Muscle of arm (tissue), 1 donor: ENCODE measurements at regions not wholly inside any gene's neighbourhood (a gene's known extent, or its start where the extent isn't known, plus 50 kb on each side); places are given as distances from the start of the nearest gene placed in this dataset.

Experiments
- DNase-seq: peaks from one replicate; pipeline ENCODE4 v3.0.0-alpha.2; 2013

DNA sequence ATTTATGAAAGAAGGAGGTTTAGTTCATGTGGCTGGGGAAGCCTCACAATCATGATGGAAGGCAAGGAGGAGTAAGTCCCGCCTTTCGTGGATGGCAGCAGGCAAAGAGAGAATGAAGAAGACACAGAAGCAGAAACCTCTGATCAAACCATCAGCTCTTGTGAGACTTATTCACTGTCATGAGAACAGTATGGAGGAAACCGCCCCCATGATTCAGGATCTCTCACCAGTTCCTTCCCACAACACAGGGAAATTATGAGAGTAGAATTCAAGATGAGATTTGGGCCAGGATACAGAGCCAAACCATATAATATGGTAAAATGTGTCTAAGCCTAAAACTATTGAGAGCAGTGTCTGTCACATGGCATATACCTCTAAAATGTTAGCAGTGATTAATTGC lies 503.8 kb upstream of the CCDC179 start:
- no peak for DNase-seq

DNA sequence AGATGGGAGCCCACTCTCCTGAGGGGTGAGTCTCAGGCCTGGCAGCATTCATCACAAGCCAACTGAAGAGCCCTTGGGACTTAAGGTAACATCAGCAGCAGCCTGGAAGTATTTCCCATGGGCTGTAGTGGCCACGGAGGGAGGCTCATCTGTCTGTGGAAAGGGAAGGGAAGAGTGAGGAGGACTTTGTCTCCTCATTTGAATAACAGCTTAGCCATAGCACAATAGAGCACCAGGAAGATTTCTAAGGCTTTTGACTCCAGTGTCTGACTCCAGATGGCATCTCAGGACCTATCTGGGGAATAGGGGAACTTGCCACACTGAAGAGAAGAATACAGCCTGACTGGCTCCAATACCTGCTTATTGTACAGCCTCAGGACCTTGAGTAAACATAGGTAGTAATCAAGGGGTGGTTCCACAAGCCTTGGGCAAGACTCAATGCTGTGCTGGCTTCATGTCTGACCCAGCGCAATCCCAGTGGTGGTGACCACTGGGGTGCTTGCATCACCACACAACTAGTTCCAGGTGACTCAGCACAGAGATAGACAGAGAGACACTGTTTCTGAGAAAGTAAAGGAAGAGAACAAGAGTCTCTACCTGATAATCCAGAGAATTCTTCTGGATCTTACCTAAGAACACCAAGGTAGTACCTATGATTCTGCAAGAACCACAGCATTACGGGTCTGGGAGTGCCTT lies 510.5 kb upstream of the CCDC179 start:
- no peak for DNase-seq

- DNase-seq: no peak
Observed at GRCh38 chr11:23377909-23378308, 517.6 kb upstream of the CCDC179 start.

GRCh38 chr11:23391031-23391430 lies 530.8 kb upstream of the CCDC179 start:
- no peak for DNase-seq

- no peak for DNase-seq
Observed at GRCh38 chr11:23398052-23398451, 537.8 kb upstream of the CCDC179 start.

DNA sequence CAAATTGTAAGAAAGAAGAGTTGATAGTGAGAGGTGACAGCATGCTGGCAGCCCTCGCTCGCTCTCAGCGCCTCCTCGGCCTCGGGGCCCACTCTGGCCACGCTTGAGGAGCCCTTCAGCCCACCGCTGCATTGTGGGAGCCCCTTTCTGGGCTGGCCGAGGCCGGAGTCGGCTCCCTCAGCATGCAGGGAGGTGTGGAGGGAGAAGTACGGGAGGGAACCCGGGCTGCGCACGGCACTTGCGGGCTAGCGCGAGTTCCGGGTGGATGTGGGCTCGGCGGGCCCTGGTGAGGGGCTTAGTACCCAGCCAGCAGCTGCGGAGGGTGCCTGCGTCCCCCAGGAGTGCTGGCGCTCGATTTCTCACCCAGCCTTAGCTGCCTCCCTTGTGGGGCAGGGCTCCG lies 539.7 kb upstream of the CCDC179 start:
- no peak for DNase-seq

DNA sequence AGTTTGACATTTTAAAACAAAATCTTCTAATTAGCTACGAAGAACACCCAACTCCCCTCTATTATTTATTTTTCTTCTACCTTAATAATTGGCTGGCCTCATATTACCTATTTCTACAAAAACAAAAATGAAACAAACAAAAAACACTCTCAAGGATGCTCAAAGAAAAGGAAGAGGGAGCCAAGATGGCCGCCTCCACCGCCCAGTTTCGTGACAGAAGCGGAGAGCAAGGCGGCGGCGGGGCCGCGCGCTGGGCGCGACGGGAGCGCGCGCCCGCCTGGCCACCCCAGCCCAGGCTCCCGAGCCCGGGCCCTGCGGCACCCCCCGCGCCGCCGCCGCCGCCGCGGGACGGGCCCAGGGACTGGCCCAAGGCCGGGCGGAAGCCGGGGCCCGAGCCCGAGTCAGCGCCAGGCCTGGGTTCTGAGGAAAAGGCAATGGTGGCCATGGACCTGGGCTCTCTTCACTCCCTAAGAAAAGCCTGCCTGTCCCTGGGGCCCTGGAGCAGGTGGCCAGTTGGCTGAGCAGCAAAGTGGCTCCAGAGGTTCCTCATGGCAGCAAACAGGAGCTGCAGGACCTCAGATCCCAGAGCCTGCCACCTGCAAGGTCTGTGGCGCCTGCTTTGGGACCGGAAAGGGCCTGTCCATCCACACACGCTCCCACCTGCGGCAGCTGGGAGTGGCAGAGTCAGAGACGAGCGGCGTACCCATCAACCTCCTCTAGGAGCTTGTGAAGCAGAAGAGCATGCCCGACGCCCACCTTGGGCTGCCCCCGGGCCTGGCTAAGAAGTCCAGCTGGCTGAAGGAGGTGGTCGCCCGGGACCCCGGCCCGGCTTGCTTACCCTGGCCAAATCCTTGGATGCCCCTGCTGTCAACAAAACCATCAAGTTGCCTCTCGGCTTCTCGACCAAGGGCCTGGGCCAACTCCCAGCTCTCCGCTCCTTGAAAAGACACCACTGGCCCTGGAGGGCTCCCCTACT lies 543.2 kb upstream of the CCDC179 start:
- no peak for DNase-seq

DNA sequence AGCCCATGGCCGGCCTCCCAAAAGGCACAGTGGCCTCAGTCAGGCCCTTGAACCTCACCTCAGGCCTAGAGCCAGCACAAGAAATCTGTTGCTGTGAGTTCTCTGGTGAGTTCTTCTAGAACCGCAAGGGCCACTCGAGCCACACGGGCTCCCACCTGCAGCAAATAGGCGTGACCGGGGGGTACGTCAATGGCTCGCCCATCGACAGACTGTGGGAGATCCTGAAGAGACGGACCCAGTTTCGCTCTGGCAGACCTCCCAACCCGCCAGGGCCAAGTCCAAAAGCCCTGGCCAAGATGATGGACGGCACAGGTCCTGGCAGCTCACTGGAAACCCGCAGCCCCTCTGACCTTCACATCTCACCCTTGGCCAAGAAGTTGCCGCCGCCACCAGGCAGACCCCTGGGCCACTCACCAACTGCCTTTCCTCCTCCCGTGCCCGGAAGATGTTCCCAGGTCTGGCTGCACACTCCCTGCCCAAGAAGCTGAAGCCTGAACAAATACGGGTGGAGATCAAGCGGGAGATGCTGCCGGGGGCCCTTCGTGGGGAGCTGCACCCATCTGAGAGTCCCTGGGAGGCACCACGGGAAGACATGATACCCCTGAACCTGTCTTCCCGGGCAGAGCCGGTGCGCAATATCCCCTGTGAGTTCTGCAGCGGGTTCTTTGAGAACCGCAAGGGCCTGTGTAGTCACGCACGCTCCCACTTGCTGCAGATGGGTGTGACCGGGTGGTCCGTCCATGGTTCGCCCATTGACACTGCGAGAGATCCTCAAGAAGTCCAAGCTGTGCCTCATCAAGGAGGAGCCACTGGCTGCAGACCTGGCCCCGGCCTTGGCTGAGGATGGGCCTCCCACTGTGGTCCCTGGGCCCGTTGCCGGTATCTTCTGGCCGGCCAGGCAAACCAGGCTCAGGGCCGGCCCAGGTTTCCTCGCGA lies 544.2 kb upstream of the CCDC179 start:
- no peak for DNase-seq

DNA sequence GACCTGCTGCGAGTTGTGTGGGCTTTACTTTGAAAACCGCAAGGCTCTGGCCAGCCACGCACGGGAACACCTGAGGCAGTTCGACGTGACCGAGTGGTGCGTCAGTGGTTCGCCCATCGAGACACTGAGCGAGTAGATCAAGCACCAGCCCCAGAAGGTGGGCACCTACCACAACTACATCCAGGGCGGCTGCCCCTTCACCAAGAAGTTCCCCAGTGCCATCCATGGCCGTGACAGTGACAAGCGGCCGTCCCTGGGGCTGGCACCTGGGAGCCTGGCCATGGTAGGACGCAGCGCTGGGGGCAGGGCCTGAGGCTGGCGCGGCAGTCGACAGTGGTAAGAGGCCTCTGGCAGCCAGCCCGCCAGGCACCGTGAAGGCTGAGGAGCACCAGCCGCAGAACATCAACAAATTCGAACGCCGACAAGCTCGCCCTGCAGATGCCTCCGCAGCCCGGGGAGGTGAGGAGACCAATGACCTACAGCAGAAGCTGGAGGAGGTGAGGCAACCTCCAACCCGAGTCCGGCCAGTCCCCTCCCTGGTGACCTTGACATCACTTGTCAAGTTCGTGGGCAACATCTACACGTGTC lies 545.2 kb upstream of the CCDC179 start:
- DNase-seq: no peak

GRCh38 chr11:23406131-23406819 lies 546.0 kb upstream of the CCDC179 start:
- no peak for DNase-seq

- DNase-seq: no peak
Observed at GRCh38 chr11:23413057-23413456, 552.8 kb upstream of the CCDC179 start.

DNA sequence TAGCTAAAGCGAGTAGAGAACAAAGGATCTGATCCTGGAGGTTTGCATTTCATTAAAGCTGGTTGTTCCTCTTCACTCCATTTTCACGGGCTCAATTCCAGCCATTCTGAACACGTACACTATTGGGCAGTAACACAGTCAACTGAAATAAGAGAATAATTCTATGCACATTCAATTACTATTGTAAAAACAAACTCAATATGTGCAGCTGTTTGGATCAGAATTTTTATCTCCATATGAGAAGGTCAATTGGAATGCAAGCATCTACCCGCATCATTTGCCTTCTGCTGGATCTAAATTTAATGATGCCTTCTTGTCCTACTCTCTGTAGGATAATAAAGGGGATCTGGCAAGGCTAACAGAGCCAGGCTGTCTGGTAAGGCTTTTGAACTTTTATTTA lies 562.8 kb upstream of the CCDC179 start:
- DNase-seq: no peak

DNA sequence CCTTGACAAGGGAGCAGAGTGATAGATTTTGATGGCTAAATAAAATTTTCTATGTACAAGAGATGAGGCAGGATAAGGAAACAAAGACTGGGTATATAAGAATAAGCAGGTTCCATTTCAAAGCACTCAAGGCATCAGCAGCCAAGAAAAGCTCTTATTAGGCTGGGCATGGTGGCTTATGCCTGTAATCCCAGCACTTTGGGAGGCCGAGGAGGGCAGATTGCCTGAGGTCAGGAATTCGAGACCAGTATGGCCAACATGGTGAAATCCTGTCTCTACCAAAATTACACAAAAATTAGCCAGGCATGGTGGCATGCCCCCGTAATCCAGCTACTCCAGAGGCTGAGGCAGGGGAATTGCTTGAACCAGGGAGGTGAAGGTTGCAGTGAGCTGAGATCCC lies 563.4 kb upstream of the CCDC179 start:
- no peak for DNase-seq

GRCh38 chr11:23425381-23425780 lies 565.1 kb upstream of the CCDC179 start:
- DNase-seq: peak; percentile 28

GRCh38 chr11:23429569-23429968 lies 569.3 kb upstream of the CCDC179 start:
- no peak for DNase-seq

DNA sequence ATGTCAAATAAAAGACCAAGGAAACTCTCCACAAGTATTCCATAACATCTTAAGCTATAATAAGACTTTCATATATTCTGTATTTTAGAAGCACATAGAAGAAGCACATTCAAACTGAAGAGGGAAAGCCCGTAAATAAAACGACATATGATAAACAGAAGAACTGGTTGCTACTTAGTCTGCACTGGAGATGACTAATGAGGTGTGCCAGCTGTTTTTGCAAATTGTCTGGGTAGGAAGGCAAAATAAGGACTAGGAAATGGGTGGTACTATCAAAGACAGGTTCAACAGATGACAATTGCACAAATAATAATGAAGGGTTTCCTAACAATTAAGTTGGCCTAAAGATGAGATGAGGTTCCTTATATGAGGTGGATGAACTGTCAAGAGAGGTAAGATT lies 593.2 kb upstream of the CCDC179 start:
- no peak for DNase-seq

DNA sequence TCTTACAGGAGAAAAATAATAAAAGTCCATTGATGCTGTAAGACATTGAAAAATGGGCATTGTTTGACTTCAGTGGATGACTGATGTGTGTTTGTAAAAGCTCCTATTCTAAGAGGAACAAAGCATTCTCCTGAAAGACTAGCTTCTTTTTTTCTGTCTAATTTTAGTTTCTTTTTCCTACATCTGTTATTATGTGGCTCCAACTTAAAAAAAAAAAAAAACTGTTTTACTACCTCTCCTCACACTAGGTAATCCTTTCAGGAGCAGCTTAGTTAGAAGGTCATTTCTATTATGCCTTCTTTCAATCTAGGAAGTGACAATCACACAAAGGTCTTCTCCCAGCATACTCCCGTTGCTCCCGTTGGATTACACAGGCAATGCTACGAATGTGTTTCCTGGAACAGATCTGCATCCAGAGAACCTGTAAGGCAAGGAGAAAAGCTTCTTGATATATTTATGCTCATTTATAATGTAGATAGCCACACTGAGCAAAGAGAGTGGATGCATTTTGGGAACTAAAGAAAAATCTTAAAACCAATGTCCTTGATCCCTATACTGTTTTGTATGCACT lies 595.1 kb upstream of the CCDC179 start:
- DNase-seq: no peak

- no peak for DNase-seq
Observed at GRCh38 chr11:23457641-23458040, 597.4 kb upstream of the CCDC179 start.

DNA sequence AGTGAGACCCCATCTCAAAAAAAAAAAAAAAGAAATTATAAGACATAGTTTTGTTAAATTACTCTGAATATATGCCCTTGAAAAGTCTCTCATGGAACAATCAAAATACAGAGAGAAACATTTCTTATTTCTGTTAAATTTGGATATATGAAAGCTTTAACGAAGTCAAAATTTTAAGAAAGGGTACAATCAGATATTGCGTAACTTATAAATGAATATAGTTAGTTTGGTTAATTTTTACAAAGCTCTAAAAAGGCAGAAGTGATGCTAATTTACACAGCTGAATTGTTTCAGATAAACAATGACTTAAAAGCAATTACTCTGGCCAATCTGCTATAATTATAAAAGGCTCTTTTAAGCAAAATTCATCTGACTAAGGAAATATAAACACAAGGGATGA lies 611.6 kb upstream of the CCDC179 start:
- DNase-seq: no peak

- DNase-seq: no peak
Observed at GRCh38 chr11:23473782-23474181, 613.5 kb upstream of the CCDC179 start.

GRCh38 chr11:23480736-23481135 lies 620.5 kb upstream of the CCDC179 start:
- peak; percentile 68 for DNase-seq
